T-helper 1 cell (primary cell): ENCODE measurements at regions not wholly inside any gene's neighbourhood (a gene's known extent, or its start where the extent isn't known, plus 50 kb on each side); places are given as distances from the start of the nearest gene placed in this dataset.
"Not testable (repeated sequence)": the region's sequence is repeated elsewhere in the genome, so short reads cannot be mapped to it uniquely, and the experiment has no call there.

Experiments used
- DNase-seq, 5 donors: peaks; one replicate each; pipeline ENCODE4 v3.0.0-alpha.2; 2012 to 2020

DNA sequence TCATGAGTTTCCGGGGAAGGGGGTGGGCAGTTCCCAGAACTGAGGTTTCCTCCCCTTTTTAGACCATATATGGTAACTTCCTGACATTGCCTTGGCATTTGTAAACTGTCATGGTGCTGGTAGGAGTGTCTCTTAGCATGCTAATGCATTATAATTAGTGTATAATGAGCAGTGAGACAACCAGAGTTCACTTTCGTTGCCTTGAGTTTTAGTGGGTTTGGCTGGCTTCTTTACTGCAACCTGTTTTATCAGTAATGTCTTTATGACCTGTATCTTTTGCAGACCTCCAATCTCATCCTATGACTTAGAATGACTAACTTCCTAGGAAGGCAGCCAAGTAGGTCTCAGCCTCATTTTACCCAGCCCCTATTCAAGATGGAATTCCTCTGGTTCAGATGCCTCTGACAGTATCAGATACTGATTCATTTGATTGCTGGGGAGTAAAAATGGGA, 447.3 kb downstream of the XIRP2 start:
- no peak for DNase-seq

DNA sequence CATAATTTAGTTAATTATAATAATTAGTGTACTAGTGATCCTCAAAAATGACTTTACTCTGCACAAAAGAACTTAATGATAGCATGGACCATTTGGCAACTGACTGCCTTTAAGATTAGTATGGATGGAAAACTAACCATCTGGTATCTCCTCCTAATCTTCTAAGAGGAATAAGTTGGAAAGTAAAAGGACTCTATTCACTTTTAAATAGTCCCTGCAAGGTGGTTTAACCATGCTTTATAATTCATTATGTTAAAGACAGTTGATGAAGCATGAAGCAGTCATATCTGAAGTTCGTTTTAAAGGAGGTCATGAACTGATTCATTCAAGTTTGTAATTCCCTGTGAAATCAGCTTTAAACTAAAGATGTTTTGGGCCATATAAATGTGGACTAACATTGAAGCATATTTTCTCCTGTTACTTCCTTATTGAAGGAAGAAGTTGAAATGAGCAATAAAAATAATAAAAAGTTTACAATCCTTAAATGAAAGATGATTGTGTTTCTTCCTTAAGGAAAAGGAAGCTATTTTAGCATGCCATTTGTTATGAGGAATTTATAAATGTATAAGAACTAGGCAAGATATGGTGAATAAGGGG, 446.0 kb downstream of the XIRP2 start:
- DNase-seq, result no peak

DNA sequence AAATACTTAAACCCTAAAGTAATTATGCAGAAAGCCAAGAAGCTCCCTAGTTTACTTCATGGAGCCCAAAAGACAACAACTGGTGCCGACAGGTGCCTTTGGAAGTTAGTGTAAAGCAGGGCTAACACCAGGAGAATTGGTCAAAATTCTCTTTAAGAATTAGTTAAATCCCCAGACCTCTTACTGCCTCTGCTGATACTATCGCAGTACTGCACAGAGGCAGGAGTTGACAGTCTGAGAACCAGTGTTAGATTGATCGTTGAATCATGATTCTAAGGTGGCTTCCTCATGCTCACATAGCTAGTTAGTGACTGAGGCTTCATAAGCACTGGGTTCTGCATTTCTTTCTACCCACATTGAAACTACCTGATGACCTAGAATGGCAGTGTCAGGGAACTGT, 445.0 kb downstream of the XIRP2 start:
- DNase-seq, result no peak

DNA sequence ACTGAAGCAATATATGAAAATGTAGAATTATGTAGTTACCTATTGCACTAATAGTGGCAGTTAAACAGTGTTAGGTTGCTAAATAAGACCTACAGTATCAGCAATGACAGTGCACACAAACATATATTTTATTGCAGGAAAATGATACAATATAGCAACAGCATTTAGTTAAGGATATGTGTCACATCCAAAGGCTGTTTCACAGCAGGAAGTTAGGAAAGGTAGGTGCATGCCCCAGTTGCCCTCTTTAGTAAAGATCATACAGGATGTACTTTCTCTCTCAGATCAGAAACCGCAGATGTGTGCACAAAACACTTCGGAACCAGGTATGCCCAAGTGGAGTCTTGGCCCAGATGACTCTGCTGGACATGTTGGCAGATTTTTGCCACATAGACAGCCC, 444.1 kb downstream of the XIRP2 start:
- no peak for DNase-seq

DNA sequence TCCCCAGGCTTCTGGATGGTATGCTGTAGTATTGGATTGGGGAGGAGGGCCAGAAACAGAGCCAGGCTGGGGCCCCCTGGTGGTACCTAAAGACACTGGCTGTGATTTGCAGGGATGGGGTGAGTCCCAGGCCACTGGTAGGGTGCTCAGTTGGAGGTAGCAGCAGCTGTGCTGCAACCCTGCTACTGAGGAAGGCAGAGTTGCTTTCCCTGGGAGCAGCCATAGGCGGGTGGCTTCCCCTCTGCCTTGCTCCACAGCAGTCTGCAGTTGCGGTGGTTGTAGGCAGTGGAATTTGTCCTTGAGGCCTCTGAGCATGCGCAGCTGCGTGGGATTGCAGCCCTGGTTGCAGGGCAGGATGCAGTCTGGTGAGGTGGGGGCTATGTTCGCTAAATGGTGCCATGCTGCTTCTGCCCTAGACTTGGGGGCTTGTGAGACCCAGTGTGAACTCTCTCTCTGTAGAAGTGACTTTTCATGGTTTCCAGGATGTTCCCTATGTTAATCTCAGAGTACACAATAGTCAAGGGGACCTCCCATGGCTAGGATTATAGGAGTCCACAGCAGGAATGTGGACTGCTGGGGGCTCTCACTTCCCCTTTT, 443.5 kb downstream of the XIRP2 start:
- DNase-seq, result no peak

DNA sequence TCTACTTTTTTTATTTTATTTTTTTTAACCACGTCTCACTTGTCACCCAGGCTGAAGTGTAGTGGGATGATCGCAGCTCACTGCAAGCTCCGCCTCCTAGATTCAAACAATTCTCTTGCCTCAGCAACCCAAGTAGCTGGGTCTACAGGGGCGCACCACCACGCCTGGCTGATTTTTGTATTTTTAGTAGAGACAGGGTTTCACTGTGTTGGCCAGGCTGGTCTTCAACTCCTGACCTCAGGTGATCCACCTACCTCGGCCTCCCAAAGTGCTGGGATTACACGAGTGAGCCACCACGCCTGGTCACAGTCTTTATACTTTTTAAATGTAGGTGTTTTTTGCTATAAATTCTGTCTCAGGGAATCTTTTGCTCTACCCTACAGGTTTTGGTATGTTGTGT, 440.5 kb downstream of the XIRP2 start:
- DNase-seq, result not testable (repeated sequence)

DNA sequence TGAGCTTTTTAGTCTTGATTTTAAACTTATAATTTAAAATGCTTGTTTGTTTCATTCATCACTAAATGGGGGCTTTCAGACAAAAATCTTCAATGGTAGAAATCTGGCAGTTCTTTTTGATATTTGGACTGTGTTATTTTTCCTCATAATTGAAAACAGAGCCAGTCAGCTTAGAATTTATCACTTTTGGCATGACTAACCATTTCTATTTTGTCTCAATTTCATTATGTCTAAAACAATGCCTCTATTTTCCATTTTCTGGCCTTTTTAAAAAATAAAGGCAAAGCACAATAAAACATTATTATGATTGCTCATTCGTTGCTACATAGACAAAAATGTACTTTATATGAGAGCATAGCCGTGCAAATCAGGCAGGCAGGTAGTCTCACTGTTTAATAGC, 434.5 kb downstream of the XIRP2 start:
- DNase-seq, result no peak

DNA sequence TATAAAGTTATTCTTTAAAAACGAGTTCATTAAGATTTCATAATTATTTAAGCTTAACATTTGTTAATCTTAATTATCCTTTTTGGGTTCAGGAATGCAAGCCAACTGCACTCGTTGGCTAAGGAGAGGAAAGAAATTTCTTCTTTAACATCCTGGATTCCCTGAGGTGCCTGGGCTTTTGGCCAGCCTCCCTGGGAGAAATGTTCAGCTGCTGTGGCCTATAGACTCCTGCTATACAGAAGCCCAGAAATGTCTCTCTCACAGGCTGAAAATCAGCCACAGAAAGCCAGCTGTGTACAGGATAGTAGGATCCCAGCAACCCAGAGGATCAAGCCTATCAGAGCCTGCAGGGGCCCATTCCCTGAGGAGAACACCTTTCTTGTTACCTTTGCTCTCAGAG, 430.3 kb downstream of the XIRP2 start:
- DNase-seq, result no peak

DNA sequence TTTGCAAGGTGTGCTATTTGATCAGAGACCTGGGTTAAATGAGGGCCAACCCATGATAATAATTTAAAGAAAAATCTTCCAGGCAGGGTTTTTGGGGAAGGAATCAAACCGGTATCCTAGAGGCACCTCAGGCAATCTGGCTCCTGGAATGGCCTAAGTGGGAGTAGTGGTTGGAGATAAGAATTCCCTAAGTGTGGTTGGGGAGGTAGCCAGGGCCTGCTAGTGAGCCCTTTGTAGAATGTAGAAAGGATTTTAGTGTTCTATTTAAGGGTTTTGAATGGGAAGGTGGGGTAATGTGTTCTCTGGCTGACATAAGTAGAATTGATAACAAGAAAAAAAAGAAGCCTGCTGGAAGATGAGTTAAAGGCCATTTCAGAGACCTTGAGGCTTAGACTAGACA, 422.2 kb downstream of the XIRP2 start:
- no peak for DNase-seq
